OCI-LY7 (cell line): ENCODE measurements at regions not wholly inside any gene's neighbourhood (a gene's known extent, or its start where the extent isn't known, plus 50 kb on each side); places are given as distances from the start of the nearest gene placed in this dataset.

Experiments
- BruUV-seq: library from RNA; stranded (reverse); fragments of 400-500 nt; replicated peaks from 2 replicates; lab custom pipeline; 2021; lab: Mats Ljungman, UMichigan
- CTCF ChIA-PET: fragments of 300-600 bp; sonication (Branson Sonifier 250); formaldehyde crosslinking; loops from one replicate; lab custom pipeline; 2022; ENCODE audit warnings: antibody characterized with exemption; ENCODE audit not compliant: unreplicated experiment; lab: Charles Lee
- POLR2A ChIA-PET: fragments of 300-600 bp; sonication (Branson Sonifier 250); formaldehyde crosslinking; loops from one replicate; lab custom pipeline; 2022; ENCODE audit warnings: antibody characterized with exemption; lab: Charles Lee
- DNase-seq: peaks from one replicate; pipeline ENCODE4 v3.0.0-alpha.2; 2015; ENCODE audit warnings: low spot score
- H2AFZ ChIP-seq: fragments of 200-600 bp; sonication (generic), shearing (Covaris generic); 2 replicates; pipeline ENCODE4 v1.6.1; 2014; ENCODE audit warnings: mild to moderate bottlenecking, antibody characterized with exemption, low read length, moderate library complexity
- H3K27ac ChIP-seq: fragments of 200-600 bp; sonication (generic); 2 replicates; pipeline ENCODE4 v1.5.1; 2014; ENCODE audit warnings: mixed run types, low read depth, mild to moderate bottlenecking, moderate library complexity, low read length, inconsistent platforms; ENCODE audit not compliant: poor library complexity, severe bottlenecking
- H3K36me3 ChIP-seq: fragments of 200-600 bp; sonication (generic); 2 replicates; pipeline ENCODE4 v1.6.1; 2014; ENCODE audit warnings: mild to moderate bottlenecking, antibody characterized with exemption, low read length, moderate library complexity, mixed read lengths; ENCODE audit not compliant: insufficient read depth
- H3K4me1 ChIP-seq: fragments of 200-600 bp; sonication (generic); 2 replicates; pipeline ENCODE4 v1.5.1; 2014; ENCODE audit warnings: mild to moderate bottlenecking, low read length; ENCODE audit not compliant: insufficient read depth, poor library complexity, severe bottlenecking
- H3K4me2 ChIP-seq: fragments of 200-600 bp; sonication (generic); 2 replicates; pipeline ENCODE4 v1.6.1; 2014; ENCODE audit warnings: mild to moderate bottlenecking, low read length
- H3K4me3 ChIP-seq: fragments of 200-600 bp; sonication (generic); 2 replicates; pipeline ENCODE4 v1.5.1; 2014; ENCODE audit warnings: mild to moderate bottlenecking, low read depth, low read length; ENCODE audit not compliant: poor library complexity, severe bottlenecking
- H3K79me2 ChIP-seq: fragments of 200-600 bp; sonication (generic); 2 replicates; pipeline ENCODE4 v1.6.1; 2016; ENCODE audit warnings: low read depth, mild to moderate bottlenecking, low read length, moderate library complexity, mixed read lengths; ENCODE audit not compliant: insufficient read depth
- H3K9me2 ChIP-seq: fragments of 200-600 bp; sonication (generic); 2 replicates; pipeline ENCODE4 v1.6.1; 2016; ENCODE audit warnings: mild to moderate bottlenecking, low read length, mixed read lengths; ENCODE audit not compliant: insufficient read depth
- H3K9me3 ChIP-seq: fragments of 200-600 bp; sonication (generic); 2 replicates; pipeline ENCODE4 v1.6.1; 2014; ENCODE audit warnings: mild to moderate bottlenecking, mixed run types, low read length, mixed read lengths
- H4K20me1 ChIP-seq: fragments of 200-600 bp; sonication (generic); 2 replicates; pipeline ENCODE4 v1.6.1; 2014; ENCODE audit warnings: mild to moderate bottlenecking, antibody characterized with exemption, low read length, moderate library complexity, mixed read lengths; ENCODE audit not compliant: insufficient read depth
- EZH2phosphoT487 ChIP-seq: fragments of 200-600 bp; sonication (generic); IDR thresholded peaks from 2 replicates; pipeline ENCODE4 v1.6.1; 2018; ENCODE audit warnings: low read depth, borderline replicate concordance, mild to moderate bottlenecking, mixed run types, antibody characterized with exemption, low read length, moderate library complexity, mixed read lengths
- intact Hi-C: fragments of 100-400 bp; cut with micrococcal nuclease; formaldehyde crosslinking; loops from one replicate; pipeline ENCODE4 v1.10.0; 2022; ENCODE audit not compliant: unreplicated experiment
- TF ChIP-seq, protein P1 (sequence below): fragments of 200-600 bp; sonication (generic); conservative IDR thresholded peaks from 2 replicates; pipeline ENCODE4 v1.5.1; 2014; ENCODE audit warnings: mild to moderate bottlenecking, antibody characterized with exemption, low read length, moderate library complexity, mixed read lengths

DNA sequence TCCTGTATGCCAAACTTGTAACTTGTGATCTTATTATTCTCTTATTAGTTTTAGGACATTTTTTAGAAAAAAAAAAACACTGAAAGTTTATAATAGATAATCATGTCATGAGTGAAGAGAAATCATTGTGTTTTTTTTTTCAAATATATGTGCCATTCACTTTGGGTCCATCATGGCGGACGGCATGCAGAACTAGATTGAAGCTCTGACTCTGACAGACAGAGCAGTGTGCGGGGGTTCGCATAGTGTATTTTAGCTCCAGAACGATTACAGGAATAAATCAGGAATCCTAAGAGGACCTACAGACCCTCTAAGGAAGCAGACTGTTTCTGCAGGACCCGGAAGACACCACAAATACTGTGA is 484.4 kb upstream of the REG3G start:
- H3K9me2 ChIP-seq, result no peaks in the 10 kb centered on the region
- no peak overlapping the region for H3K4me3 ChIP-seq
- H3K79me2 ChIP-seq, result no peaks in the 10 kb centered on the region
- intact Hi-C loops, result no loop called here
- no TSS peak for BruUV-seq
- no peak overlapping the region for H2AFZ ChIP-seq
- no peaks in the 10 kb centered on the region for H4K20me1 ChIP-seq
- no peak overlapping the region for H3K4me2 ChIP-seq
- no peaks in the 10 kb centered on the region for H3K4me1 ChIP-seq
- no peaks in the 10 kb centered on the region for H3K9me3 ChIP-seq
- no peak overlapping the region for H3K27ac ChIP-seq
- no peak for TF ChIP-seq EZH2phosphoT487
- TF ChIP-seq, protein P1, sequence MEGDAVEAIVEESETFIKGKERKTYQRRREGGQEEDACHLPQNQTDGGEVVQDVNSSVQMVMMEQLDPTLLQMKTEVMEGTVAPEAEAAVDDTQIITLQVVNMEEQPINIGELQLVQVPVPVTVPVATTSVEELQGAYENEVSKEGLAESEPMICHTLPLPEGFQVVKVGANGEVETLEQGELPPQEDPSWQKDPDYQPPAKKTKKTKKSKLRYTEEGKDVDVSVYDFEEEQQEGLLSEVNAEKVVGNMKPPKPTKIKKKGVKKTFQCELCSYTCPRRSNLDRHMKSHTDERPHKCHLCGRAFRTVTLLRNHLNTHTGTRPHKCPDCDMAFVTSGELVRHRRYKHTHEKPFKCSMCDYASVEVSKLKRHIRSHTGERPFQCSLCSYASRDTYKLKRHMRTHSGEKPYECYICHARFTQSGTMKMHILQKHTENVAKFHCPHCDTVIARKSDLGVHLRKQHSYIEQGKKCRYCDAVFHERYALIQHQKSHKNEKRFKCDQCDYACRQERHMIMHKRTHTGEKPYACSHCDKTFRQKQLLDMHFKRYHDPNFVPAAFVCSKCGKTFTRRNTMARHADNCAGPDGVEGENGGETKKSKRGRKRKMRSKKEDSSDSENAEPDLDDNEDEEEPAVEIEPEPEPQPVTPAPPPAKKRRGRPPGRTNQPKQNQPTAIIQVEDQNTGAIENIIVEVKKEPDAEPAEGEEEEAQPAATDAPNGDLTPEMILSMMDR, result no peak
- CTCF ChIA-PET, result no interaction called here
- no peak for DNase-seq
- POLR2A ChIA-PET, result interaction anchor here (1.1 kb wide), 1 partner anchor 124 kb away, joined by 5 read pairs; no protein-coding TSS in a partner anchor
- no peaks in the 10 kb centered on the region for H3K36me3 ChIP-seq

DNA sequence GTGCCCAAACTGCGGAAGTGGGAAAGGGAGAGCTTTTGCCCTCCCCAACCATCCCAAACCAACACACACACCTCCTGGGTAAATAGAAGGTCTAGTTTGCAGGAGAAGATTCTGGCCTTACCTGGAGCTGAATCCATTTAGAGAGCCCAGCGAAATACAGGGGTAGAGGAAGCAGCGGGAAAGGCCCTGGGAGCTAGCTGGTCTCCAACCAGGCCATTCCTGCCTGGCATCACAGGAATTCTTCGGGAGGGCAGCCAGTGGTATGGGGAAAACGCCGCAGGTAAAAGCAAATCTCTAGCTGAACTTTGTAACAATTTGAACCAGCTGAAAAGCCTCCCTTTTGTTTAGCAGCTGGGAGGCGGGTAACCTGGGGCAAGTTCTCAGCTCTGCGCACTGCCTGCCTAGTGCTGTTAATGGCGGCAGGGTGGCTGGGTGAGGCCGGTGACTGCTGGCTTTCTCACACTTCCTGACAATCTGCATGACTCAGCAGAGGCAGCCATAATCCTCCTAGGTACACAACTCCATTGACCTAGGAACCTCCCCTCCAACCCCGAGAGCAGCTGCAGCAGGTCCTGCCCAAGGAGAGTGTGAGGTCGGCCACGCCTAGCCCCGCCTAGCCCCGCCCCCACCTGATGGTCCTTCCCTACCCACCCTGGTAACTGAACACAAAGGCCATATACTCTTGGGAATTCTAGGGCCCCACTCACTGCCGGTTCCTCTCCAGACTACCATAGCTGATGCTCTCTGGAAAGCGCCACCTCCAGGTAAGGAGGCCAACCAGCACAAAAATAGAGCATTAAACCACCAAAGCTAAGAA is 483.8 kb upstream of the REG3G start:
- ChIA-PET CTCF (no interaction called here), POLR2A (interaction anchor here (1.0 kb wide), 1 partner anchor 9 kb away, joined by 3 read pairs; no protein-coding TSS in a partner anchor)
- H3K4me2 ChIP-seq, result no peak overlapping the region
- no peaks in the 10 kb centered on the region for H3K4me1 ChIP-seq
- no peaks in the 10 kb centered on the region for H3K9me3 ChIP-seq
- no peak for DNase-seq
- TF ChIP-seq EZH2phosphoT487, result no peak
- TF ChIP-seq, protein P1, result no peak
- intact Hi-C loops, result no loop called here
- no peak overlapping the region for H3K27ac ChIP-seq
- H3K36me3 ChIP-seq, result no peaks in the 10 kb centered on the region
- H2AFZ ChIP-seq, result no peak overlapping the region
- H3K4me3 ChIP-seq, result no peak overlapping the region
- no peaks in the 10 kb centered on the region for H3K9me2 ChIP-seq
- H3K79me2 ChIP-seq, result no peaks in the 10 kb centered on the region
- no peaks in the 10 kb centered on the region for H4K20me1 ChIP-seq
- no TSS peak for BruUV-seq

DNA sequence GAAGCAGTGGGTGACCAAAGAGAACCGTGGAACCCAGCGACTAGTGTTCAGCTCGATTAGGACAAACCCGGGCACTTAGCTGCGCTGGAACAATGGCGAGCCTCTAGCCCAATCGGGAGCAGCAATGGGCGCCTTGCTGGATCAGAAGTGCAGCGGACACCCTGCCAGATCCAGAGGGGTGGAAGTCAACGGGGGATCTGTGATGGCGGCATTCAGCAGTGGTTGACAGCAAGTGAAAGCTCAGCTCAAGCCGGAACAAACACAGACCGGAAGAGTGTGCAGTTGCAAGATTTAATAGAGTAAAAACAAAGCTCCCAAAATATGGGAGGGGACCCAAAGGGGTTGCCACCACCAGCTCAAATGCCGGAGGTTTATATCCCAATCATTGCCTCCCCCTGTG is 478.7 kb upstream of the REG3G start:
- Histone ChIP-seq H3K36me3 (no peaks in the 10 kb centered on the region), H3K27ac (no peak overlapping the region), H3K4me3 (no peak overlapping the region), H3K79me2 (no peaks in the 10 kb centered on the region), H2AFZ (no peak overlapping the region), H4K20me1 (no peaks in the 10 kb centered on the region), H3K4me2 (no peak overlapping the region), H3K9me2 (no peaks in the 10 kb centered on the region), H3K4me1 (no peaks in the 10 kb centered on the region), H3K9me3 (no peaks in the 10 kb centered on the region)
- ChIA-PET POLR2A (no interaction called here), CTCF (no interaction called here)
- no peak for DNase-seq
- BruUV-seq, result no TSS peak
- intact Hi-C loops, result no loop called here
- TF ChIP-seq, protein P1, result no peak
- TF ChIP-seq EZH2phosphoT487, result no peak
